HK-2 (cell line): ENCODE measurements at regions not wholly inside any gene's neighbourhood (a gene's known extent, or its start where the extent isn't known, plus 50 kb on each side); places are given as distances from the start of the nearest gene placed in this dataset.
"Not testable (repeated sequence)": the region's sequence is repeated elsewhere in the genome, so short reads cannot be mapped to it uniquely, and the experiment has no call there.

Source experiments
- DNase-seq: peaks from one replicate; pipeline ENCODE4 v3.0.0-alpha.2; 2018; ENCODE audit not compliant: unreplicated experiment

DNA sequence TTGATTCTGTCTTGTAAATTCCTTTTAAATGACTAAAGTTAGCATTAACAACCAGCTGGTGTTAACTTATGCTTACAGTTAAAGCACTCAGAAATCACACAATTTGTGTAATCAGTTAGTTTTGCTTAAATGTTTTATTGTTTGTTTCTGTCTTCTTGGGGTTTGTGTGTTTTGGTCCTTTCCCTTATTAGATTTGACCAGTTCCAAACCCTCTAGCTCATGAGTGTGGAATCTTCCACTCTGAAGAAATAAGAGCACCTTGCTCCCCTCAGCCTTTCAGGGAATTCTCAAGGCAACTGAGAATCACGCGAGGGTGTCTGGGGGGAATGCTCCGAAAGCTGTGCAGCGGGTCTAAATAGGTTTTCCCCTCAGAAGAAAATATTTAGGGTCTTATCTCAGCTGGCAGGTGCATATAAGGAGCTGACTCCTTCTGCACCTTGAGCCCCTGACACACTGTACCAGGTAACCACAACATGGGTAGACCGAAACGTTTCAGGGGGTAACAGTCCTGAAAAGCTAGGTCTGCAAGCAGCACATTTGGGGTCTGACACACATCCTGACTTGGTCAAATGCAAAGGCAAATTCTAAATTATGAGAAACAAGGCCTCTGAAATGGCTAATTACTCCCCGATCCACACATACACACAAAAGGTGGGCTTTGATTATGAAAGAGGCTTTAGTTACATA, 188.1 kb upstream of the ETV3 start:
- DNase-seq, result no peak

DNA sequence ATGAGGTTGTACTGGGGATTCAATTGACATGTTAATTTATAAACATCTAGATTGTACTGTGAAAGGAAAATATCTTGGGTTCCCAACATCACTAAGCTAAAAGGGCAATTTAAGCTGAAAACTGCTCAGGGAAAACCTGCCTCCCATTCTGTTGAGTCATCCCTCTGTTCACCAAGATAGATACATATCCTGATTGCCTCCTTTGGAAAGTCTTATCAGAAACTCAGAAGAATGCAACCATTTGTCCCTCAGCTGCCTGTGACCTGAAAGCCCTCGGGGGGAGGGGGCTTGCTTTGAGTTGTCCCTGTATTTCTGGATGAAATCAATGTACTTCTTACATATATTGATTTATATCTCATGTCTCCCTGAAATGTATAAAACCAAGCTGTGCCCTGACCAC, 187.0 kb upstream of the ETV3 start:
- no peak for DNase-seq

DNA sequence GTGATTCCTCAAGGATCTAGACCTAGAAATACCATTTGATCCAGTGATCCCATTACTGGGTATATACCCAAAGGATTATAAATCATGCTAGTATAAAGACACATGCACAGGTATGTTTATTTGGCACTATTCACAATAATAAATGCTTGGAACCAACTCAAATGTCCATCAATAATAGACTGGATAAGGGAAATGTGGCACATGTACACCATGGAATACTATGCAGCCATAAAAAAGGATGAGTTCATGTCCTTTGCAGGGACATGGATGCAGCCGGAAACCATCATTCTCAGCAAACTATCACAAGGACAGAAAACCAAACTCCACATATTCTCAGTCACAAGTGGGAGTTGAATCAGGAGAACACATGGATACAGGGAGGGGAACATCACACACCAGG, 183.8 kb upstream of the ETV3 start:
- not testable (repeated sequence) for DNase-seq

DNA sequence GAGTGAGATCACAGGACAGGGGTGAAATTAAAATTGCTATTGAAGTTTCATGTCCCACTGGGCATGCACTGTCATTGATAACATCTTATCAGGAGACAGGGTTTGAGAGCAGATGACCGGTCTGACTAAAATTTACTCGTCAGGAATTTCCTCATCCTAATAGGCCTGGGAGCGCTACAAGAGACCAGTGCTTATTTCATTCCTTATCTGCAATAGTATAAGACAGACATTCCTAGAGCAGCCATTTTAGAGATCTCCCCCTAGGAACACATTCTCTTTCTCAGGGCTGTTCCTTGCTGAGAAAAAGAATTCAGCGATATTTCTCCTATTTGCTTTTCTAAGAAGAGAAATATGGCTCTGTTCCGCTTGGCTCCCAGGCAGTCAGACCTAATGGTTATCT, 181.4 kb upstream of the ETV3 start:
- no peak for DNase-seq

DNA sequence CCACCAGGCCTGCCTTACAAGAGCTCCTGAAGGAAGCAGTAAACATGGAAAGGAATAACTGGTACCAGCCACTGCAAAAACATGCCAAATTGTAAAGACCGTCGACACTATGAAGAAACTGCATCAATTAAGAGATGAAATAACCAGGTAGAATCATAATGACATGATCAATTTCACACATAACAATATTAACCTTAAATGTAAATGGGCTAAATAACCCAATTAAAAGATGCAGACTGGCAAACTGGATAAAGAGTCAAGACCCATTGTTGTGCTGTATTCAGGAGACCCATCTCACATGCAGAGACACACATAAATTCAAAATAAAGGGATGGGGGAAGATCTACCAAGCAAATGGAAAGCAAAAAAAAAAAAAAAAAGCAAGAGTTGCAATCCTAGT, 179.0 kb upstream of the ETV3 start:
- not testable (repeated sequence) for DNase-seq

DNA sequence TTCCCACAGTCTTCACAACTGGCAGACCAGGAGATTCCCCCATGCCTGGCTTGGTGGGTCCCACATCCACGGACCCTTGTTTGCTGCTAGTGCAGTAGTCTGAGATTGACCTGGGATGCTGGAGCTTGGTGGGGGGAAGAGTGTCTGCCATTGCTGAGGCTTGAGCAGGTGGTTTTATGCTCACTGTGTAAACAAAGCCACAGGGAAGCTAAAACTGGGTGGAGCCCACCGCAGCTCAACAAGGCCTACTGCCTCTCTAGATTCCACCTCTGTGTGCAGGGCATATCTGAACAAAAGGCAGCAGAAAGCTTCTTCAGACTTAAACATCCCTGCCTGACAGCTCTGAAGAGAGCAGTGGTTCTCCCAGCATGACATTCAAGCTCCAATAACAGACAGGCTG, 177.3 kb upstream of the ETV3 start:
- DNase-seq, result no peak

DNA sequence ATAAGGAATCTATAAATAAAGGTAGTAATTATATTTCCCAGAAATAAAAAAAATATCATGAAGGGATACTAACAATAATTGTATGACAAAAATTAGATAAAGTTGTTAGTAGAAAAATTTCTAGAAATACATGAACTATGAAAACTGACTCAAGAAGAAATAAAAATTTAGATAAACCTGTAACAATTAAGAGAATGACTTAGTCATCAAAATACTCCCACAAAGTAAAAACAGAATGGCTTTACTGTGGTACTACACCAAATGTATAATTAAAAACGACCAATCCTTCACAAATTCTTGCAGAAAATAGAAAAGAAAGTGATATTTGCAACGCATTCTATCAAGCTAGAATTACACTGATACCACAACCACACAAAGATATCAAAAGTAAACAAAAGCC, 176.2 kb upstream of the ETV3 start:
- DNase-seq, result no peak

DNA sequence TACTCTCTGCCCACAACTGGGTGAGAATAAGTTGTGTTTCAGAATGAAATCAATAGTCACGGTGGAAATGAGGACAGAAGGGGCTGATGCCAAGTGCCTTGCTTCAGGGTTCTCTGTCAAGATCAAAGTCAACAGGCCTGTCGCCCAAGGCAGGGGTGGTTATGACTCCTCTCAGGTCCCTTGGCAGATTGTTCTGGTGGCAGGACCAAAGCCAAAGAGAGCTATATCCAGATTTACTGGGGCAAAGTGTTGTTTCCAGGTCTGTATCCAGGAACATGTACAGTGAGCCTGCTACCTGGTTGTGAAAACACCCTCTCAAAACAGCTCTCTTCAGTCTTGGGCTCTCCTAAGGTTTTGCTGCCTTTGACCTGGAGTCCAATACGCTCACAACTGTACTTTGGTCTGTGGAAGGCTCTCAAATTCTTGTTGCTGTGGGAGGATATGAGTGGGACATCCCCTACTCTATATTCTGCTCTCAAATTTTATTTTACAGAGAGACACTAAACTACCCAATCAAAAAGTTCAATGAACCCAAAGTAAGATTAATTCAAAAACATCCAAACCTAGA, 175.1 kb upstream of the ETV3 start:
- no peak for DNase-seq

DNA sequence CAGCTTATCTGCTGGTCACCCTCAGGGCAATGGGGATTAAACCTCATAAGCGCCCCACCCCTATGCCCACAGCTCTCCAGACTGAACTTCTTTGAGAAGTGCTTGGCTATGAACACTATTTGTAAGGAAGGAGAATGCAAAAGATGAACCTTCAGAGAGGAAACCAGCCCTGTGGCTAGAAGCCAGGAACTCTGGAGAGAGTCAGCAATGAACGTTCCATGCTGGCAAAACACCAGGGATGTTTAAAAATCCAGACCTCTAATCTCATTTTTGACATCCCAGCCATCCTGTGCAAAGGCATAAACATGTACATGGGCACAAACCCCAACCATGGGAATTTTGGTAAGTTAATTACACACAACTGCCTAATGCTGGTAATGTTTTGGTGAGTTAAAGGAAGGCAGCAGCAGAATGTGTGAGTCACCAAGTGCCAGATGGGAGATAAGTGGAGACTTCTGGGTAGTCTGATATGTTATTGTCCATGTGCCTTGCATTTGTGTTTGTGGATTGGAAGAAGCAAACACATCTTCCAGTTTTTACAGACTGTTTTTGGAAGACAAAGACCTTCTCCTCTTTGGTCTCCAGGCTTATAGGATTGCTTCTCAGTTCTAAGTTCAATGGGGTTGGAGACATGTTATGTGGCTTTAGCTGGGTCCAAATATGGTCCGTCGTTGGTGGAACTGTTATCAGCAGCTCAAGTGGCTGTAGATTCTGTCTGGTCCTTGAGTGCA, 174.1 kb upstream of the ETV3 start:
- no peak for DNase-seq

DNA sequence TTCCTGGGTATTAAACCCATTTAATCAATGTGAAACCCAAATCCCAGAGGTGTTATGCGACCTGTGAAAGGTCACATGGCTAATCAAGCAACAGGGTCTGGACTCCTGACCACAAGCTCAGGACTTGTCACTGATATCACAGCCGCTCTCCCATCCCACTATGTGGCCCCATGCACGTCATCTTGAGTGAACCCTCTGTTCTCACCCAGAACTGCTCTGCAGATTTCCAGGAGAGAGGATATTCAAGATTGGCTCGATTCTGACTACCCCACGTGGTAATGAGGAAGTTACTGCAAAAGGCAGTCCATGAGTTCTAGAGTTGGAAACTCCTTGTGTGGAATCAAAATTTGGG, 173.5 kb upstream of the ETV3 start:
- DNase-seq, result no peak

DNA sequence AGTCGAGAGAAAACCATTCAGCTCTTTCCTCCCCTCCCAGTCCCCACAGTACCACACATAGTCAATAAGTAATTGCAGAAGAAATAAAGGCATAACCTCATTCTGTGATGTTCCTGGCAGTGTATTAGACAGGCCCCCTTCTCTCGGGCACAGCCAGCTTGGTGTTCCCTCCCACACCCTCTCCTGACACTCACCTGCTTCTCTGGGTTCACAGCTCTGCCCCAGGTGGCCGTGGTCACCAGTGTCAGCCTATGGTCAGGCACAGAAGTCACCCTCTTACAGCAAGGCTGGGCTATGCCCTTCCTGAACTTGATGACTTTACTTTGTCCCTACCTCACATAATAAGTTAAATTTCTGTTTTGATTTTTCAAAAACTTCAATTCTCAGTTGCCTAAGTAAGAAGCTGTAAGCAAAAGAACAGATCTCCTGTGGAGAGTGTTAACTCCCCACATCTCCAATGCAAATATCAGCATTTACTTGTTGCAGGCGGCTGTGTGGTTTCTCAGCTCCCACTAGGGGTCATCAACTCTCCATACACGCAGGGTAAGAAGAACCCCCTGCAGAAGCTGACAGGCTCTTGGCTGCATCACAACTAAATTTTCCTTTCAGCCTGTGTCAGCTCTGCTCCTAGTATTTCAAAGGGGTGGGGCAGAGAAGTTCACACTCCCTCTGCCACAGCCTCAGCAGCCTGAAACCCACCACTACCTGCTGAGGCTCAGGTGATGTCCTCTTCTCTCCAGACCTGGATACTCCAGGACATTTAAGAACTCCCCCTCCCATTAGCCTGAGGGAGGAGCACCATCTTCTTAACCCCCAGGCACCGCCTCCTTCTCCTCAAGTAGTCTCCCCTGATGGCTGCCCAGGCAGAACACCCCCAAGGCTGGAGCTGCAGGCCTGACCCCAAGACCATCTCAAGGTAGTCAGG, 172.9 kb upstream of the ETV3 start:
- DNase-seq, result not testable (repeated sequence)

DNA sequence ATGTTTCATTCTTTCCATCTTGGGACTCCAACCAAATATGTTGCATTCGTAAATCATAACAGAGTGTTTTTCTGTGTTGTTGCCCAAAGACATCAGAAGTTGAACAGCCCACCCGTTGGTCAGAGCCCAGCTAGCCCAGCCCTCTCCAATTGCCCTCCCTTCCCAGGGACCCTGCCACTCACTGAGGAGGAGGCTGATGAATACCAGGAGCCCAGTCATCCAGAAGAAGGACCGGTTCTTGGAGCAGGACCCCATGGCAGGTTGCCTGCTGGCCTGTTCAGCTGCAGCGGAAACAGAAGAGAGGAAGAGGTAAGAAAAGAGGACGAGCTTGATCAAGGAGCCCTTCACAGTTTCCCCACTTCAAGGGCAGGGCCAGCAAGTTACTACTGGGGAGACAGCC, 172.2 kb upstream of the ETV3 start:
- no peak for DNase-seq

DNA sequence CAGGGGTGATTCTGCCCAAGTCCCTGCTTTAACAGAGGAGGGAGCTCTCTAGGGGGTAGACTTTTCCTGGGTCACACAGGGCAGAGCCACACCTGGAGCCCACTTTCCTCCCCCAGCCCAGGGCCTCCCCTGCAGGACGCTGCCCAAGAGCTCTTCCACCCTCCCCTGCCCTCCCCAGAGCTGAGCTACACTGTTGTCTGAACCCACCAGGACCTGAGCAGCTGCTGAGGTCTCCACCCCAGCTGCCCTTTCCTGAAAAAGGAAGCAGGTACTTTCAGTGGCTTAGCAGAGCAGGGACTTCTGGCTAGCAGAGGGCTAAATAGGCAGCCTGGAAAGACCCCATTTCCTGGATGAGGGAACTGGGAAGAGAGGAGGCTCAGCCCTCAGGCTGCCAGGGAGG, 169.3 kb upstream of the ETV3 start:
- DNase-seq, result no peak

DNA sequence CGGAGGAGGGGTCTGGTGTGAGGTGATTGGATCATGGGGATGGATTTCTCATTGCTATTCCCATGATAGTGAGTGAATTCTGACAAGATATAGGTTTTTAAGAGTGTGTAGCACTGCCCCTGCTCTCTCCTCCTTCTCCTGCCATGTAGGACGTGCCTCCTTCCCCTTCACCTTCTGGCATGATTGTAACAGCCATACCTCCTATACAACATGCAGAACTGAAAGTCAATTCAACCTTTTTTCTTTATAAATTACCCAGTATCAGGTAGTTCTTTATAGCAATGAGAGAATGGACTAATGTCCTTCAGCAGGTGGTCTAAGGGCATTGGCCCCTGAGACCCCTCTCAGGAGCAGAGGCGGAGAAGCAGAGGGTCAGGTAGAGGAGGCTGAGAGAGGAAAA, 168.7 kb upstream of the ETV3 start:
- DNase-seq, result no peak

DNA sequence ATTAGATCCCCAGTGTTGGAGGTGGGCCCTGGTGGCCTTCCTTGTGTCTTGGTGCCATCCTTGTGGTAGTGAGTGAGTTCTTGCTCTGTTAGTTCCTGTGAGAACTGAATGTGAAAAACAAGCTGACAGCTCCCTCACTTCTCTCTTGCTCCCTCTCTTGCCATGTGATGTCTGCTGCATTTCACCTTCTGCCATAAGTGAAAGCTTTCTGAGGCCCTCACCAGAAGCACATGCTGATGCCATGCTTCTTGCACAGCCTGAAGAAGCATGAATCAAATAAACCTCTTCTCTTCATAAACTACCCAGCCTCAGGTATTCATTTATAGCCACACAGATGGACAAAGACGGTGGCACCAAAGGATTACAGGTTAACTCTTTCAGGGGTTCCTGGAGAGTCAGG, 166.1 kb upstream of the ETV3 start:
- DNase-seq, result no peak

DNA sequence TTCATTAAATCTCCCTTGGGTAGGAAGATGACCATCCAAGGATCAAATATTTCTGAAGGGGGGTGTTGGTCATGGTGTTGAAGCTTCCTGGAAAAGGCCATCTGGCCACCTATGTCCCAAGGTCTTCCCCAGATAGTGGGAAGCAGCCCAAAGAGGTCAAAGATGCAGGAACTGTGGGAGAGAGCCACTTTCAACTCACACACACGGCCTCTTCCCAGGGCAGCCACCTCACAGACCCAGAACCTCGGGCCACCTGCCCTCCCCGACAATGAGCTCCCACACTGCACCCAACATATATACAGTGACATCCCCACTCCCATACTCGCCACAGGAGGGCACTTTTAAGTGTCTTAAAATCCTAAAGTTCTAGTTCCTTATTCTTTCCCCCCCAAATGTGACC, 164.5 kb upstream of the ETV3 start:
- DNase-seq, result no peak

DNA sequence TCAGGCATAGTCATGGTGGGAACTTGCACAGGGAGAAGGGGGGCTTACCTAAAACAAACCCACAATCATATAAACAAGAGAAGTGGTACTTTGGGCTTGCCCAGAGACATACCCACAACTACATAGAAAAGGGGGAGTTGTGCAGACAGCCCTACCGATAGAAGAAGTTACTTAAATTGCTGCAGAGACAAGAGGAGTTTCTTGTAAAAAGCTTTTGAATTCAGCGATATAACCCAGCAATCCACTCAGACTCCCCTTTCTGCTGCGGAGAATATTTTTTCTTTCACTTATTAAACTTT, 164.0 kb upstream of the ETV3 start:
- DNase-seq, result no peak

DNA sequence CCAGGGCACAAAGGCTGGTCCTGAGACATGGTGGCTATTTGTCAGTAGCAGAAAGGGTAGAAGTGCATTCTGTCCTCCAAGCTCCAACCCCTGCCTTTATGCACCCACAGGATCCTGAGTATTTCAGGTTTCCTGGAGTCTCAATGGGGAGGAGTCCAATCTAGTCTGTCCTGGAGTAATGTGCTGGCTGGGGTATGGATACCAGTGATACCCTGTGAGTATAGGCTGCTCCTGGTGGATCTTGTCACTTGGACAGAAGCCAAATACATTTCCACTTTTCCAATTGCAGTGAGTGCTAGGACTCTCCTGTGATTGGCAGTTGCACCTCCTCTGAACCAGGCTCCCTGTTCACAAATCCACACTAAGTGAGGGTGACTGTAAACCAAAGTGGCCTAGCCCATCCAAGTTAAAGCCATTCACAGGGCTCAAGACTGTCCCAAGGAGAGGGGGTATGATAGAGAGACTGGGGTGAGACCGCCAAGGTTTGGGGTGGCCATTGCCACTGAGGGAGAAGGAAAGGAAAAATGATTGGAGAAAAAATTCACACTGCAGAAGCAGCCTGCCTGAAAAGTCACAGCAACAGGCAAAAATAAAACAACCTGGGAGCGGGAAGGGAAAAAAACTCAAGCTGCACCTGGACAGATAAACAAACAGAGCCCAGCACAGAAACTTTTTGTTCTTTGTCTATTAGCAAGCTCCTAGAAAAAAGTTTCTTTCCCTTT, 163.4 kb upstream of the ETV3 start:
- no peak for DNase-seq

DNA sequence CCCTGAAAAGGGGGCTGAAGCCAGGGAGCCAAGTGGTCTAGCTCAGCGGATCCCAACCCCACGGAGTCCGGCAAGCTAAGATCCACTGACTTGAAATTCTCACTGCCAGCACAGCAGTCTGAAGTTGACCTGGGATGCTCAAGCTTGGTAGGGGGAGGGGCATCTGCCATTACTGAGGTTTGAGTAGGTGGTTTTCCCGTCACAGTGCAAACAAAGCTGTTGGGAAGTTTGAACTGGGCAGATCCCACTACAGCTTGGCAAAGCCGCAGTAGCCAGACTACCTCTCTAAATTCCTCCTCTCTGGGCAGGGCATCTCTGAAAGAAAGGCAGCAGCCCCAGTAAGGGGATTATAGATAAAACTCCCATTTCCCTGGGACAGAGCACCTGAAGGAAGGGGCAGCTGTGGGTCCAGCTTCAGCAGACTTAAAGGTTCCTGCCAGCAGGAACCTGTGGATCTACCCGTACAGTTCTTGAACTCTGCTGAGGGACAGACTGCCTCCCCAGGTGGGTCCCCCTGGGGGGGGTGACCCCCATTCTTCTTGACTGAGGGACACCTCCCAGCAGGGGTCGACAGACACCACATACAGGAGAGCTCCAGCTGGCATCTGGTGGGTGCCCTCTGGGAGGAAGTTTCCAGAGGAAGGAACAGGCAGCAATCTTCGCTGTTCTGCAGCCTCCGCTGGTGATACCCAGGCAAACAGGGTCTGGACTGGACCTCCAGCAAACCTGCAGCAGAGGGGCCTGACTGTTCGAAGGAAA, 156.4 kb upstream of the ETV3 start:
- not testable (repeated sequence) for DNase-seq

DNA sequence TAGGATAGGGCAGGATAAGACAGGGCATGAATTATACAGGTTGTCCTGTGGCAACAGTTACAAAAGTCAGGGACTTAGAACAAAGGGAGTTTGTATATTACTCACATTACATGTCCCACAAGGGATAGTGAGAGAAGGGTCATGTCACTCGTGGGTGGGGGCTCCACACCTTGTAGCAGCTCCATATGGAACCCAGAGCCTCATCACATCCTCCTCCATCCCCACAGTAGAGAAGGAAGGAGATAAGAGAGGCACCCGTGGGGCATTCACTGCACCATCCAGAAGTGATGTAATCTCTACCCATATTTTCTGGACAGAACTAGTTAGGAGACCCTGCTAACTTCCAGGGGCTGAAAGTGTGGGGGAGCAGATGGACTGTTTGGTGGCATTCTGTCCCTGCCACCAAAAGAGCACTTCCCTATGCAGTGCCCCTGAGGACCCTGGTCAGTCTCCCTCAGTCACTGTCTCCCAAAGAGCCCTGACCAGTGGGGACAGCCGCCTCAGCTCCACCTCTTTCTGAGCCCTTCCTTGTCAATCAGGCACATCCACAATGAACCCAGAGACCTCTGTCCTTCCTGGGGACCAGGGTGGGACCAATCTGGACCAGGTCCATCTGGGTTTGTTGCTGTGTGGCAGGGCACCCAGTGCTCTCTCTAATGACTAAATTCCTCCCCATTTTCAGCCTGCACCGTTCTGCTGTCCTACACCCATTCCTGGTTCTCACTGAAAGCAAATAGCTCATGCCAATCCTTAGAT, 154.8 kb upstream of the ETV3 start:
- no peak for DNase-seq

DNA sequence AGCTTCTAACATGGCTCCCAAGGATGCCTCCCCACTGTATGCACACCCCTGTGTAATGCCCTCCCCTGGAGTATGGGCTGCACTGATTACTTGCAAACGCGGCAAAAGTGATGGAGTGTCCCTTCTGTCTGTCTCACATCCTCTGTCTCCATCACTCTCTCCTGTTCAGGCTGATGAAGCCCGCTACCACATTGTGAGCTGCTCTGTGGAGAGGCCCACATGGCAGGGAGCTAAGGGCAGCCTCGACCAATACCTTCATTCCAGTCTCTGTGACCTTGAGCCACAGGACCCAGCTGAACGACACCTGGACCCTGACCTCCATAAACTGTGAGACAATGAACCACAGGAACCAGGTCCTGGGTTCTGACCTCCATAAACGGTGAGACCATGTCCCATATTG, 154.1 kb upstream of the ETV3 start:
- DNase-seq, result no peak
